Fibroblast of lung (primary cell): ENCODE measurements at regions not wholly inside any gene's neighbourhood (a gene's known extent, or its start where the extent isn't known, plus 50 kb on each side); places are given as distances from the start of the nearest gene placed in this dataset.

Experiments
- DNase-seq, 2 donors: peaks; one replicate each; pipeline versions ENCODE4 v3.0.0 to v3.0.0-alpha.2; 2010; ENCODE audit warnings: low read depth in 2 of 2
- H2AFZ ChIP-seq: 2 replicates; pipeline ENCODE4 v1.5.1; 2012; ENCODE audit warnings: low read length, control low read depth, inconsistent platforms
- H3K27ac ChIP-seq: 2 replicates; pipeline ENCODE4 v1.5.1; 2011; ENCODE audit warnings: low read length, control low read depth; ENCODE audit not compliant: insufficient read depth
- H3K27me3 ChIP-seq: 2 replicates; pipeline ENCODE4 v1.5.1; 2011; ENCODE audit warnings: mild to moderate bottlenecking, low read length; ENCODE audit not compliant: control insufficient read depth, insufficient read depth
- H3K36me3 ChIP-seq: 2 replicates; pipeline ENCODE4 v1.5.1; 2011; ENCODE audit warnings: low read length; ENCODE audit not compliant: control insufficient read depth, insufficient read depth
- H3K4me1 ChIP-seq: 2 replicates; pipeline ENCODE4 v1.5.1; 2011; ENCODE audit warnings: low read length; ENCODE audit not compliant: control insufficient read depth, insufficient read depth; ENCODE audit errors: extremely low read depth
- H3K4me2 ChIP-seq: 2 replicates; pipeline ENCODE4 v1.5.1; 2011; ENCODE audit warnings: low read length, control low read depth; ENCODE audit not compliant: insufficient read depth; ENCODE audit errors: extremely low read depth
- H3K4me3 ChIP-seq, 4 experiments: fragments of 200-600 bp in 1 of 4; sonication (generic) in 1 of 4; replicated peaks in 1 of 4; 2 replicates each; pipeline ENCODE4 v1.5.1; 2011 to 2016; ENCODE audit warnings: low read length in 4 of 4, low read depth in 3 of 4, mild to moderate bottlenecking in 3 of 4, control low read depth in 2 of 4, inconsistent platforms in 1 of 4, mixed read lengths in 1 of 4; ENCODE audit not compliant: insufficient read depth in 1 of 4; ENCODE audit errors: control extremely low read depth in 1 of 4
- H3K79me2 ChIP-seq: 2 replicates; pipeline ENCODE4 v1.5.1; 2012; ENCODE audit warnings: mild to moderate bottlenecking, low read length, inconsistent platforms; ENCODE audit not compliant: control insufficient read depth, insufficient read depth
- H3K9ac ChIP-seq: 2 replicates; pipeline ENCODE4 v1.5.1; 2011; ENCODE audit warnings: mild to moderate bottlenecking, low read length, control low read depth; ENCODE audit not compliant: insufficient read depth
- H3K9me3 ChIP-seq: 2 replicates; pipeline ENCODE4 v1.5.1; 2012; ENCODE audit warnings: low read depth, low read length; ENCODE audit not compliant: control insufficient read depth, insufficient read depth
- H4K20me1 ChIP-seq: 2 replicates; pipeline ENCODE4 v1.5.1; 2011; ENCODE audit warnings: low read length; ENCODE audit not compliant: control insufficient read depth, insufficient read depth; ENCODE audit errors: extremely low read depth
- EZH2 ChIP-seq: IDR thresholded peaks from 2 replicates; pipeline ENCODE4 v1.5.1; 2012; ENCODE audit warnings: low read length, control low read depth, mild to moderate bottlenecking; ENCODE audit errors: missing control alignments
- TF ChIP-seq, protein P1 (sequence below), 2 donors: IDR thresholded peaks in 1 of 2; conservative IDR thresholded peaks in 1 of 2; 1 replicate in 1 of 2; 2 replicates in 1 of 2; pipeline ENCODE4 v1.5.1; 2011 to 2012; ENCODE audit warnings: low read length in 2 of 2, control low read depth in 1 of 2, inconsistent platforms in 1 of 2, low read depth in 1 of 2, mild to moderate bottlenecking in 1 of 2

DNA sequence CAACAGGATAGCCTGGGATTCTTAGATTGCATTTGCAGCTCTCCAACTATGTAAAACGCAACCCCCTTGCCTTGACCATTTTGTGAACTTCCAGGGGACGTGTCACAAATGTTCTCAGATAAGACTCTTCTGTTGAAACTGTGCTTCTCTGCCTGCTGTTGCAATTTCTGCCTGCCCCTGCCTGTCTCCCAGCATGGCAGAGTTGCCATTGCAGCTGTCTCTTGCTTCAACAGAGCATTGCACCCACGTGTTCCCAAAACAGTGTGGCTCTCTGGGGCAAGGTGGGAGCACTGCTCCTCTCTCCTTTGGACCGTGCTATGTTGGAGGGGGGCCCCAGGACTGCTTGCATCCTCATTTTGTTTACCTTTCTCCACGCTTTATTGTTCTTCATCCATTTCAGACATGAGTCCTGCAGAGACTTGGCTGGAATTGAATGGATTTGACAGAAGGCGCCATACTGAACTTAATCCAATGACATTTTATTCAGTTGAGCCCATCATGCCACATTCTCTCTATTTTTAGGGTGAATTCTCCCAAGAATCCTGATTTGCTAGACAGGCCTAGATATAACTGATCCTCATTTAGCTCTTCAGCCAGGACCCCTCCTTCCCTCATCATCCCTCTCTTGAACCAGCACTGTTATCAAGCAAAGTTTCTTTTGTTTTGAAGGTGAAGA is 90.7 kb downstream of the MAT2B start:
- H3K4me3 ChIP-seq: no peak overlapping the region
- no peak overlapping the region for H3K27ac ChIP-seq
- no peaks in the 10 kb centered on the region for H3K27me3 ChIP-seq
- H3K36me3 ChIP-seq: no peaks in the 10 kb centered on the region
- no peaks in the 10 kb centered on the region for H3K9me3 ChIP-seq
- no peaks in the 10 kb centered on the region for H4K20me1 ChIP-seq
- no peak for TF ChIP-seq EZH2
- TF ChIP-seq, protein P1, sequence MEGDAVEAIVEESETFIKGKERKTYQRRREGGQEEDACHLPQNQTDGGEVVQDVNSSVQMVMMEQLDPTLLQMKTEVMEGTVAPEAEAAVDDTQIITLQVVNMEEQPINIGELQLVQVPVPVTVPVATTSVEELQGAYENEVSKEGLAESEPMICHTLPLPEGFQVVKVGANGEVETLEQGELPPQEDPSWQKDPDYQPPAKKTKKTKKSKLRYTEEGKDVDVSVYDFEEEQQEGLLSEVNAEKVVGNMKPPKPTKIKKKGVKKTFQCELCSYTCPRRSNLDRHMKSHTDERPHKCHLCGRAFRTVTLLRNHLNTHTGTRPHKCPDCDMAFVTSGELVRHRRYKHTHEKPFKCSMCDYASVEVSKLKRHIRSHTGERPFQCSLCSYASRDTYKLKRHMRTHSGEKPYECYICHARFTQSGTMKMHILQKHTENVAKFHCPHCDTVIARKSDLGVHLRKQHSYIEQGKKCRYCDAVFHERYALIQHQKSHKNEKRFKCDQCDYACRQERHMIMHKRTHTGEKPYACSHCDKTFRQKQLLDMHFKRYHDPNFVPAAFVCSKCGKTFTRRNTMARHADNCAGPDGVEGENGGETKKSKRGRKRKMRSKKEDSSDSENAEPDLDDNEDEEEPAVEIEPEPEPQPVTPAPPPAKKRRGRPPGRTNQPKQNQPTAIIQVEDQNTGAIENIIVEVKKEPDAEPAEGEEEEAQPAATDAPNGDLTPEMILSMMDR (conservative IDR thresholded peaks at IDR 0.05 in 1 of 2, IDR thresholded peaks at IDR 0.05 in 1 of 2; ENCODE audit: low read depth in 1 of 2, low read length in 2 of 2): no peak
- no peak overlapping the region for H3K4me2 ChIP-seq
- no peak overlapping the region for H2AFZ ChIP-seq
- DNase-seq: no peak
- no peaks in the 10 kb centered on the region for H3K79me2 ChIP-seq
- no peak overlapping the region for H3K9ac ChIP-seq
- H3K4me1 ChIP-seq: no peaks in the 10 kb centered on the region

DNA sequence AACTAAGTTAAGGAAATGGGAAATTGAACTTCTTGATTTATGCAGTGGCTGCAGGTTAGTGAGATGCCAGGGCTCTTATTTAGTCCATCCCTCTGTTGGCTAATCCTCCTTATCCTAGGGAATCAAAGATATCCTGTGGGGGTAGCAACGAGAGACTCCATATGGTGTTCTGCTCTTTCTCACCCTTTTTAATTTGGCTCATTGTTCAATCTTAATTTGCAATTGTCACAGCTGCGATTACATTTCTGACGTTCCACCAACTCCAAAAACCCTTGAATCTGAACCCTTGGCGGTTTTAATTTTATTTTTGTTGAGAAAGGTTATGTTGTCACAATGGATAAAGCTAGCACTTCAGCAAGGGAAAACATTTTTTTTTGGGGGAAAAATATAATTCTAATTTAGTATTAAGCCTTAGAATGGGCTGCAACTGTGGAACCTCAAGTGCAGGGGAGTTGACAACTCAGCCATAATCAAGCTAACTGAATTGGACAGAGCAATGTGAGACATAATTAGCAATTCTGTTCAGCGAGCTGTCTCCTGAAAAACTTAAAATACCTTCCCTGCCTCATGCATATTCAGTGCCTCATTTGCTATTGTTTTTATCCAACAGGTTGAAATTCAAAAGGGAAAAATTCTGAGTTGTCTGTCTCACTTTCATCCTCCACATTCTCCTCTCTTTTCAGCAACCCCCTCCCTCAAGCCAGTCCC is 91.3 kb downstream of the MAT2B start:
- Histone ChIP-seq H3K9ac (no peak overlapping the region), H3K79me2 (no peaks in the 10 kb centered on the region), H4K20me1 (no peaks in the 10 kb centered on the region), H3K4me2 (no peak overlapping the region), H3K4me3 (no peak overlapping the region), H3K36me3 (no peaks in the 10 kb centered on the region), H3K27me3 (no peaks in the 10 kb centered on the region), H3K4me1 (no peaks in the 10 kb centered on the region), H2AFZ (no peak overlapping the region), H3K27ac (no peak overlapping the region), H3K9me3 (no peaks in the 10 kb centered on the region)
- no peak for DNase-seq
- TF ChIP-seq EZH2: no peak
- TF ChIP-seq, protein P1 (conservative IDR thresholded peaks at IDR 0.05 in 1 of 2, IDR thresholded peaks at IDR 0.05 in 1 of 2; ENCODE audit: low read depth in 1 of 2, low read length in 2 of 2): no peak

DNA sequence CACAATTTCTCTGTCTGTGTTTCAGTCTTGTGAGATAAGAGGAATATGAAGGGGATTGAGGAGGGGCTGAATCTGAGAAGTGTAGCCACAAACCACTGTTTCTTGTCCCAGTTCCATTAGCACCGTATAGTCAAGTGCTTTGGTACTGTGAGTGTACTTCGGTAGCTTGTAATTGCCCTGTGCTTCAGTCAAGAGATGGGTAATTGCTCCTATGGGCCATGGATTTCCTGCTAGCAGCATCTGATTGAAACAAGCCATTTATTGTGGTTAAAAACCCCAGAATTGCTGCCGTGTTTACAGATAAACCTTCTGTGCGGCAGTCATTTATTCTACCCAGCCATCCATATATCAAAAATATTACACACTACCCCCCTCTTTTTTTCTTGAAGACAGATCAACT is 98.6 kb downstream of the MAT2B start:
- H3K9ac ChIP-seq: no peak overlapping the region

More for the DNA sequence above, 98.6 kb downstream of the MAT2B start:
- TF ChIP-seq, protein P1 (conservative IDR thresholded peaks at IDR 0.05 in 1 of 2, IDR thresholded peaks at IDR 0.05 in 1 of 2; ENCODE audit: low read depth in 1 of 2, low read length in 2 of 2): no peak
- TF ChIP-seq EZH2: no peak
- Histone ChIP-seq H3K4me3 (no peak overlapping the region), H3K36me3 (no peaks in the 10 kb centered on the region), H4K20me1 (no peaks in the 10 kb centered on the region), H3K27me3 (no peaks in the 10 kb centered on the region), H2AFZ (no peak overlapping the region), H3K79me2 (no peaks in the 10 kb centered on the region), H3K27ac (no peak overlapping the region), H3K4me1 (no peaks in the 10 kb centered on the region), H3K9me3 (no peaks in the 10 kb centered on the region), H3K4me2 (no peak overlapping the region)
- no peak for DNase-seq
